HEK293 (cell line): ENCODE measurements at regions not wholly inside any gene's neighbourhood (a gene's known extent, or its start where the extent isn't known, plus 50 kb on each side); places are given as distances from the start of the nearest gene placed in this dataset.

Experiments
- CTCF ChIA-PET: fragments of 350-600 bp; formaldehyde crosslinking; extraction: SDS; loops from one replicate; lab custom pipeline; 2021; ENCODE audit warnings: antibody characterized with exemption; lab: Yijun Ruan, JAX
- POLR2A ChIA-PET: fragments of 300-600 bp; formaldehyde crosslinking; extraction: SDS; loops from one replicate; lab custom pipeline; 2020; ENCODE audit warnings: antibody characterized with exemption, inconsistent platforms; lab: Yijun Ruan, JAX
- H3K27ac ChIP-seq: fragments of 200-500 bp; sonication (Bioruptor generic); 2 replicates; pipeline ENCODE4 v1.5.1; 2014; ENCODE audit warnings: low read depth, low read length, control low read depth, inconsistent platforms; ENCODE audit errors: extremely low read depth
- H3K36me3 ChIP-seq, 2 experiments: fragments of 200-500 bp in 1 of 2; sonication (Bioruptor generic) in 1 of 2; 1 replicate in 1 of 2; 2 replicates in 1 of 2; pipeline ENCODE4 v1.5.1; 2014 to 2017; ENCODE audit warnings: inconsistent platforms in 2 of 2, low read length in 2 of 2; ENCODE audit not compliant: control insufficient read depth in 2 of 2, insufficient read depth in 1 of 2
- H3K4me1 ChIP-seq: fragments of 200-500 bp; sonication (Bioruptor generic); 2 replicates; pipeline ENCODE4 v1.5.1; 2014; ENCODE audit warnings: mild to moderate bottlenecking, low read length, inconsistent platforms; ENCODE audit not compliant: control insufficient read depth, insufficient read depth
- H3K4me3 ChIP-seq: 2 replicates; pipeline ENCODE4 v1.5.1; 2011; ENCODE audit warnings: low read depth, mild to moderate bottlenecking, control low read depth, low read length, moderate library complexity
- H3K9me3 ChIP-seq: fragments of 200-500 bp; sonication (Bioruptor generic); 2 replicates; pipeline ENCODE4 v1.5.1; 2014; ENCODE audit warnings: low read depth, low read length, inconsistent platforms; ENCODE audit not compliant: control insufficient read depth, insufficient read depth
- SETDB1 ChIP-seq: IDR thresholded peaks from one replicate; pipeline ENCODE4 v1.6.1; 2017; ENCODE audit warnings: mild to moderate bottlenecking, low read length, moderate library complexity, mixed read lengths; ENCODE audit not compliant: insufficient read length
- SP2 ChIP-seq: fragments of 450-650 bp; formaldehyde crosslinking; IDR thresholded peaks from 2 replicates; pipeline ENCODE4 v1.5.1; 2016; ENCODE audit warnings: missing biosample characterization, missing genetic modification characterization
- ZNF157 ChIP-seq: fragments of 450-650 bp; formaldehyde crosslinking; IDR thresholded peaks from 2 replicates; pipeline ENCODE4 v1.5.1; 2016; ENCODE audit warnings: missing biosample characterization, missing genetic modification characterization
- ZNF221 ChIP-seq: fragments of 450-650 bp; formaldehyde crosslinking; IDR thresholded peaks from 2 replicates; pipeline ENCODE4 v1.5.1; 2017; ENCODE audit warnings: missing biosample characterization, missing genetic modification characterization, borderline replicate concordance
- ZNF223 ChIP-seq: fragments of 450-650 bp; formaldehyde crosslinking; IDR thresholded peaks from 2 replicates; pipeline ENCODE4 v1.5.1; 2016; ENCODE audit warnings: missing biosample characterization, missing genetic modification characterization
- ZNF274 ChIP-seq, 2 experiments: fragments of 200-500 bp in 1 of 2; fragments of 450-650 bp in 1 of 2; sonication (Bioruptor generic) in 1 of 2; formaldehyde crosslinking in 1 of 2; IDR thresholded peaks; 2 replicates each; pipeline versions ENCODE4 v1.5.1 to v1.6.1; 2014 to 2016; ENCODE audit warnings: borderline replicate concordance in 1 of 2, inconsistent platforms in 1 of 2, low read length in 1 of 2, missing biosample characterization in 1 of 2, missing genetic modification characterization in 1 of 2
- ZNF394 ChIP-seq: fragments of 450-650 bp; formaldehyde crosslinking; IDR thresholded peaks from 2 replicates; pipeline ENCODE4 v1.5.1; 2016; ENCODE audit warnings: missing biosample characterization, missing genetic modification characterization, mild to moderate bottlenecking, moderate library complexity, borderline replicate concordance
- ZNF404 ChIP-seq: fragments of 450-650 bp; formaldehyde crosslinking; IDR thresholded peaks from 2 replicates; pipeline ENCODE4 v1.5.1; 2017; ENCODE audit warnings: missing biosample characterization, missing genetic modification characterization
- ZNF664 ChIP-seq: fragments of 450-650 bp; formaldehyde crosslinking; IDR thresholded peaks from 2 replicates; pipeline ENCODE4 v1.5.1; 2016; ENCODE audit warnings: missing biosample characterization, missing genetic modification characterization
- ZNF670 ChIP-seq: fragments of 450-650 bp; formaldehyde crosslinking; IDR thresholded peaks from 2 replicates; pipeline ENCODE4 v1.5.1; 2016; ENCODE audit warnings: missing biosample characterization, missing genetic modification characterization, low read depth
- ZNF785 ChIP-seq: fragments of 450-650 bp; formaldehyde crosslinking; IDR thresholded peaks from 2 replicates; pipeline ENCODE4 v1.5.1; 2016; ENCODE audit warnings: missing biosample characterization, missing genetic modification characterization
- TF ChIP-seq, protein P1 (sequence below): fragments of 450-650 bp; formaldehyde crosslinking; IDR thresholded peaks from 2 replicates; pipeline ENCODE4 v1.5.1; 2017; ENCODE audit warnings: missing biosample characterization, missing genetic modification characterization
- TF ChIP-seq, protein P2 (sequence below): fragments of 450-650 bp; formaldehyde crosslinking; IDR thresholded peaks from 2 replicates; pipeline ENCODE4 v1.5.1; 2016; ENCODE audit warnings: missing biosample characterization, missing genetic modification characterization, borderline replicate concordance
- TF ChIP-seq, protein P3 (sequence below): fragments of 450-650 bp; formaldehyde crosslinking; IDR thresholded peaks from 2 replicates; pipeline ENCODE4 v1.5.1; 2016; ENCODE audit warnings: missing biosample characterization, missing genetic modification characterization
- TF ChIP-seq, protein P4 (sequence below): fragments of 450-650 bp; formaldehyde crosslinking; IDR thresholded peaks from 2 replicates; pipeline ENCODE4 v1.5.1; 2016; ENCODE audit warnings: missing biosample characterization, missing genetic modification characterization, borderline replicate concordance
- TF ChIP-seq, protein P5 (sequence below): fragments of 450-650 bp; formaldehyde crosslinking; IDR thresholded peaks from 2 replicates; pipeline ENCODE4 v1.5.1; 2016; ENCODE audit warnings: missing biosample characterization, missing genetic modification characterization
- TF ChIP-seq, protein P6 (sequence below): fragments of 450-650 bp; formaldehyde crosslinking; IDR thresholded peaks from 2 replicates; pipeline ENCODE4 v1.5.1; 2016; ENCODE audit warnings: missing biosample characterization, missing genetic modification characterization

DNA sequence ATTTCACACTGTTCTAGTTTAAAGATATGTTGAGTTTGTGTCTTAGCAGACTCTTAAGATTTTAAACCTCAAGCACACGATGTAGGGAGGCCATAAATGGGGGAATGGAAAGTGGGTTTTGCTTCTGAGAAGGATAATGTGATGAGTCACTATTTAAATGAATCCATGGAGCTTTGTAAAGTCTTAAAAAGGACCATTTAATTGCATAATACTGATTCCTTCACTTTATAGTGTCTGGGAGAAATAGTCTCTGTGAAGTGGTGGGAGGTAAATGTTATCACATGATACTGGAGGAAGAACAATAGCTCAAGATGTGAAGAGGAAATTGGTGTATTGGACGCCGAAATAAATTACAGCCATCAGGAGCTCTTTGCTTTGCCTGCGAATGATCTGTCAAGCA is 84.0 kb upstream of the MYO3A start (continued):
- TF ChIP-seq, protein P1, sequence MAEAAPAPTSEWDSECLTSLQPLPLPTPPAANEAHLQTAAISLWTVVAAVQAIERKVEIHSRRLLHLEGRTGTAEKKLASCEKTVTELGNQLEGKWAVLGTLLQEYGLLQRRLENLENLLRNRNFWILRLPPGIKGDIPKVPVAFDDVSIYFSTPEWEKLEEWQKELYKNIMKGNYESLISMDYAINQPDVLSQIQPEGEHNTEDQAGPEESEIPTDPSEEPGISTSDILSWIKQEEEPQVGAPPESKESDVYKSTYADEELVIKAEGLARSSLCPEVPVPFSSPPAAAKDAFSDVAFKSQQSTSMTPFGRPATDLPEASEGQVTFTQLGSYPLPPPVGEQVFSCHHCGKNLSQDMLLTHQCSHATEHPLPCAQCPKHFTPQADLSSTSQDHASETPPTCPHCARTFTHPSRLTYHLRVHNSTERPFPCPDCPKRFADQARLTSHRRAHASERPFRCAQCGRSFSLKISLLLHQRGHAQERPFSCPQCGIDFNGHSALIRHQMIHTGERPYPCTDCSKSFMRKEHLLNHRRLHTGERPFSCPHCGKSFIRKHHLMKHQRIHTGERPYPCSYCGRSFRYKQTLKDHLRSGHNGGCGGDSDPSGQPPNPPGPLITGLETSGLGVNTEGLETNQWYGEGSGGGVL (tag by site-specific recombination): peak; percentile 22; the same call in 1 of the 2 replicates
- TF ChIP-seq, all 188 proteins: peak for 4

DNA sequence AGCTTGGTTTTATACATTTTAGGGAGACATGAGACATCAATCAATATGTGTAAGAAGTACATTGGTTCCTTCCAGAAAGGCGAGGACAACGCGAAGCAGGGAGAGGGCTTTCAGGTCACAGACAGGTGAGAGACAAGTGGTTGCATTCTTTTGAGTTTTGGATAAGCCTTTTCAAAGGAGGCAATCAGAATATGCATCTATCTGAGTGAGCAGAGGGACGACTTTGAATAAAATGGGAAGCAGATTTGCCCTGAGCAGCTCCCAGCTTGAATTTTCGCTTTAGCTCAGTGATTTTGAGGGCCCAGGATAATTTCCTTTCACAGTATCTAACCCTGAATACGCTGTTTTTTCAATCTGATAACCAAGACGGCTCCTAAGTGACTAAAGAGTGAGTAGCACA is 82.5 kb upstream of the MYO3A start:
- H3K27ac ChIP-seq: no peak overlapping the region
- ChIA-PET POLR2A (no interaction called here), CTCF (no interaction called here)
- H3K9me3 ChIP-seq: no peaks in the 10 kb centered on the region
- no peak overlapping the region for H3K4me3 ChIP-seq
- no peaks in the 10 kb centered on the region for H3K4me1 ChIP-seq
- TF ChIP-seq SP2 (tag by site-specific recombination) (no peak), SETDB1 (no peak), ZNF664 (tag by site-specific recombination) (no peak), ZNF221 (no peak), ZNF670 (tag by site-specific recombination) (no peak)
- TF ChIP-seq, protein P2, sequence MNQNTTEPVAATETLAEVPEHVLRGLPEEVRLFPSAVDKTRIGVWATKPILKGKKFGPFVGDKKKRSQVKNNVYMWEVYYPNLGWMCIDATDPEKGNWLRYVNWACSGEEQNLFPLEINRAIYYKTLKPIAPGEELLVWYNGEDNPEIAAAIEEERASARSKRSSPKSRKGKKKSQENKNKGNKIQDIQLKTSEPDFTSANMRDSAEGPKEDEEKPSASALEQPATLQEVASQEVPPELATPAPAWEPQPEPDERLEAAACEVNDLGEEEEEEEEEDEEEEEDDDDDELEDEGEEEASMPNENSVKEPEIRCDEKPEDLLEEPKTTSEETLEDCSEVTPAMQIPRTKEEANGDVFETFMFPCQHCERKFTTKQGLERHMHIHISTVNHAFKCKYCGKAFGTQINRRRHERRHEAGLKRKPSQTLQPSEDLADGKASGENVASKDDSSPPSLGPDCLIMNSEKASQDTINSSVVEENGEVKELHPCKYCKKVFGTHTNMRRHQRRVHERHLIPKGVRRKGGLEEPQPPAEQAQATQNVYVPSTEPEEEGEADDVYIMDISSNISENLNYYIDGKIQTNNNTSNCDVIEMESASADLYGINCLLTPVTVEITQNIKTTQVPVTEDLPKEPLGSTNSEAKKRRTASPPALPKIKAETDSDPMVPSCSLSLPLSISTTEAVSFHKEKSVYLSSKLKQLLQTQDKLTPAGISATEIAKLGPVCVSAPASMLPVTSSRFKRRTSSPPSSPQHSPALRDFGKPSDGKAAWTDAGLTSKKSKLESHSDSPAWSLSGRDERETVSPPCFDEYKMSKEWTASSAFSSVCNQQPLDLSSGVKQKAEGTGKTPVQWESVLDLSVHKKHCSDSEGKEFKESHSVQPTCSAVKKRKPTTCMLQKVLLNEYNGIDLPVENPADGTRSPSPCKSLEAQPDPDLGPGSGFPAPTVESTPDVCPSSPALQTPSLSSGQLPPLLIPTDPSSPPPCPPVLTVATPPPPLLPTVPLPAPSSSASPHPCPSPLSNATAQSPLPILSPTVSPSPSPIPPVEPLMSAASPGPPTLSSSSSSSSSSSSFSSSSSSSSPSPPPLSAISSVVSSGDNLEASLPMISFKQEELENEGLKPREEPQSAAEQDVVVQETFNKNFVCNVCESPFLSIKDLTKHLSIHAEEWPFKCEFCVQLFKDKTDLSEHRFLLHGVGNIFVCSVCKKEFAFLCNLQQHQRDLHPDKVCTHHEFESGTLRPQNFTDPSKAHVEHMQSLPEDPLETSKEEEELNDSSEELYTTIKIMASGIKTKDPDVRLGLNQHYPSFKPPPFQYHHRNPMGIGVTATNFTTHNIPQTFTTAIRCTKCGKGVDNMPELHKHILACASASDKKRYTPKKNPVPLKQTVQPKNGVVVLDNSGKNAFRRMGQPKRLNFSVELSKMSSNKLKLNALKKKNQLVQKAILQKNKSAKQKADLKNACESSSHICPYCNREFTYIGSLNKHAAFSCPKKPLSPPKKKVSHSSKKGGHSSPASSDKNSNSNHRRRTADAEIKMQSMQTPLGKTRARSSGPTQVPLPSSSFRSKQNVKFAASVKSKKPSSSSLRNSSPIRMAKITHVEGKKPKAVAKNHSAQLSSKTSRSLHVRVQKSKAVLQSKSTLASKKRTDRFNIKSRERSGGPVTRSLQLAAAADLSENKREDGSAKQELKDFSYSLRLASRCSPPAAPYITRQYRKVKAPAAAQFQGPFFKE (tag by site-specific recombination): no peak
- TF ChIP-seq, protein P3, sequence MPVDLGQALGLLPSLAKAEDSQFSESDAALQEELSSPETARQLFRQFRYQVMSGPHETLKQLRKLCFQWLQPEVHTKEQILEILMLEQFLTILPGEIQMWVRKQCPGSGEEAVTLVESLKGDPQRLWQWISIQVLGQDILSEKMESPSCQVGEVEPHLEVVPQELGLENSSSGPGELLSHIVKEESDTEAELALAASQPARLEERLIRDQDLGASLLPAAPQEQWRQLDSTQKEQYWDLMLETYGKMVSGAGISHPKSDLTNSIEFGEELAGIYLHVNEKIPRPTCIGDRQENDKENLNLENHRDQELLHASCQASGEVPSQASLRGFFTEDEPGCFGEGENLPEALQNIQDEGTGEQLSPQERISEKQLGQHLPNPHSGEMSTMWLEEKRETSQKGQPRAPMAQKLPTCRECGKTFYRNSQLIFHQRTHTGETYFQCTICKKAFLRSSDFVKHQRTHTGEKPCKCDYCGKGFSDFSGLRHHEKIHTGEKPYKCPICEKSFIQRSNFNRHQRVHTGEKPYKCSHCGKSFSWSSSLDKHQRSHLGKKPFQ (tag by site-specific recombination): no peak
- TF ChIP-seq, protein P4, sequence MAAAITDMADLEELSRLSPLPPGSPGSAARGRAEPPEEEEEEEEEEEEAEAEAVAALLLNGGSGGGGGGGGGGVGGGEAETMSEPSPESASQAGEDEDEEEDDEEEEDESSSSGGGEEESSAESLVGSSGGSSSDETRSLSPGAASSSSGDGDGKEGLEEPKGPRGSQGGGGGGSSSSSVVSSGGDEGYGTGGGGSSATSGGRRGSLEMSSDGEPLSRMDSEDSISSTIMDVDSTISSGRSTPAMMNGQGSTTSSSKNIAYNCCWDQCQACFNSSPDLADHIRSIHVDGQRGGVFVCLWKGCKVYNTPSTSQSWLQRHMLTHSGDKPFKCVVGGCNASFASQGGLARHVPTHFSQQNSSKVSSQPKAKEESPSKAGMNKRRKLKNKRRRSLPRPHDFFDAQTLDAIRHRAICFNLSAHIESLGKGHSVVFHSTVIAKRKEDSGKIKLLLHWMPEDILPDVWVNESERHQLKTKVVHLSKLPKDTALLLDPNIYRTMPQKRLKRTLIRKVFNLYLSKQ: no peak
- no peaks in the 10 kb centered on the region for H3K36me3 ChIP-seq

DNA sequence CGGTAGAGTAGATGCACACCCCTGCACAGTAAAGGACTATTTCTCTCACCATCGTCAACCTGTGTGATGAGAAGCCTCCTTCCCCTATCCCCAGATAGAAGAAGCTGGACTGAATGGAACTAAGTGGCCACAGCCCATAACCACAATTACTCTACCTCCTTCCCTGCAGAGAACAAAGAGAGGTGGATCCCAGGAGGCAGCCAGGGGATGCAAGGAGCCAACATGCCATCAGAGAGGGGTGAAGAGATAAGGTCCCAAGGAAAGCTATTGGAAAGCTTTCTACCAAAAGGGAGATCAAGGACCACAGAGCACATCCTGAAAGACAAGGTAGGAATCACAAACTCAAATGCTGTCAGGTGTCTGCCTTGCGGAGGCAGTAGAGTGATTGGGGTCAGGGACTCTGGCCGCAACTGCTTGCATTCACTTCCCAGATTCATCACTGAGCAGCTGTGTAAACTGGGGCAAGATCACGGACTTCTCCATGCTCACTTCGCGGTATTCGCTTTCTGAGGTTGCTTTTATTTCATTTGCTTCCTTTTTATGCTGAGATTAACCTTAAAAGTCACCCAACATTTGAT is 81.6 kb upstream of the MYO3A start:
- Histone ChIP-seq H3K36me3 (no peaks in the 10 kb centered on the region), H3K9me3 (no peaks in the 10 kb centered on the region), H3K27ac (no peak overlapping the region), H3K4me3 (no peak overlapping the region), H3K4me1 (no peaks in the 10 kb centered on the region)
- TF ChIP-seq ZNF157 (tag by site-specific recombination): no peak
- TF ChIP-seq, protein P5, sequence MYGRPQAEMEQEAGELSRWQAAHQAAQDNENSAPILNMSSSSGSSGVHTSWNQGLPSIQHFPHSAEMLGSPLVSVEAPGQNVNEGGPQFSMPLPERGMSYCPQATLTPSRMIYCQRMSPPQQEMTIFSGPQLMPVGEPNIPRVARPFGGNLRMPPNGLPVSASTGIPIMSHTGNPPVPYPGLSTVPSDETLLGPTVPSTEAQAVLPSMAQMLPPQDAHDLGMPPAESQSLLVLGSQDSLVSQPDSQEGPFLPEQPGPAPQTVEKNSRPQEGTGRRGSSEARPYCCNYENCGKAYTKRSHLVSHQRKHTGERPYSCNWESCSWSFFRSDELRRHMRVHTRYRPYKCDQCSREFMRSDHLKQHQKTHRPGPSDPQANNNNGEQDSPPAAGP (tag by site-specific recombination): no peak
- TF ChIP-seq ZNF394 (tag by site-specific recombination): no peak
- TF ChIP-seq ZNF274 (IDR thresholded peaks at IDR 0.05; ENCODE audit: low read length): no peak
- TF ChIP-seq ZNF274 (tag by site-specific recombination; IDR thresholded peaks at IDR 0.05; ENCODE audit: borderline replicate concordance): no peak
- TF ChIP-seq ZNF404 (tag by site-specific recombination): no peak
- TF ChIP-seq, protein P6, sequence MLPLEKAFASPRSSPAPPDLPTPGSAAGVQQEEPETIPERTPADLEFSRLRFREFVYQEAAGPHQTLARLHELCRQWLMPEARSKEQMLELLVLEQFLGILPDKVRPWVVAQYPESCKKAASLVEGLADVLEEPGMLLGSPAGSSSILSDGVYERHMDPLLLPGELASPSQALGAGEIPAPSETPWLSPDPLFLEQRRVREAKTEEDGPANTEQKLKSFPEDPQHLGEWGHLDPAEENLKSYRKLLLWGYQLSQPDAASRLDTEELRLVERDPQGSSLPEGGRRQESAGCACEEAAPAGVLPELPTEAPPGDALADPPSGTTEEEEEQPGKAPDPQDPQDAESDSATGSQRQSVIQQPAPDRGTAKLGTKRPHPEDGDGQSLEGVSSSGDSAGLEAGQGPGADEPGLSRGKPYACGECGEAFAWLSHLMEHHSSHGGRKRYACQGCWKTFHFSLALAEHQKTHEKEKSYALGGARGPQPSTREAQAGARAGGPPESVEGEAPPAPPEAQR (tag by site-specific recombination): no peak
- no peak for TF ChIP-seq ZNF785 (tag by site-specific recombination)
- TF ChIP-seq ZNF223 (tag by site-specific recombination): no peak
- POLR2A ChIA-PET: no interaction called here
- CTCF ChIA-PET: interaction anchor here (0.7 kb wide), 1 partner anchor 22 kb away, joined by 3 read pairs; no protein-coding TSS in a partner anchor
